ENCODE measurements at regions not wholly inside any gene's neighbourhood (a gene's known extent, or its start where the extent isn't known, plus 50 kb on each side); places are given as distances from the start of the nearest gene placed in this dataset.

DNA sequence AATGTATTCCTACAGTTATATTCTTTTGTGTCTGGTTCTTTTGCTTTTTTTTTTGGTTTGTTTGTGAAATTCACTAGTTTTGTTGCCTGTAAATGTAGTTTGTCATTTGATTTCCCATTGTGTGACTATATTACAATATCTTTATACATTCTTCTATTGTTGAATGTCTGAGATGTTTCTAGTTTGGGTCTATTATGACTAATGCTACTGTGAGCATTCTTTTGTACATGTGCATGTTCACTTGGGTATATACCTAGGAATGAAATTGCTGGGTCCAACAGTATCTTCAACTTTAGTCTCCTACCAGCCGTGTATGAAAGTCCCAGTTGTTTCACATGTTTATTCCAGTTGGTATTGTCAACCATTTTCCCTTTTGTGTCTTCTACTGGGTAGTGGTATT, 112.7 kb upstream of the RBMS1 start:
- TF ChIP-seq, protein P1, sequence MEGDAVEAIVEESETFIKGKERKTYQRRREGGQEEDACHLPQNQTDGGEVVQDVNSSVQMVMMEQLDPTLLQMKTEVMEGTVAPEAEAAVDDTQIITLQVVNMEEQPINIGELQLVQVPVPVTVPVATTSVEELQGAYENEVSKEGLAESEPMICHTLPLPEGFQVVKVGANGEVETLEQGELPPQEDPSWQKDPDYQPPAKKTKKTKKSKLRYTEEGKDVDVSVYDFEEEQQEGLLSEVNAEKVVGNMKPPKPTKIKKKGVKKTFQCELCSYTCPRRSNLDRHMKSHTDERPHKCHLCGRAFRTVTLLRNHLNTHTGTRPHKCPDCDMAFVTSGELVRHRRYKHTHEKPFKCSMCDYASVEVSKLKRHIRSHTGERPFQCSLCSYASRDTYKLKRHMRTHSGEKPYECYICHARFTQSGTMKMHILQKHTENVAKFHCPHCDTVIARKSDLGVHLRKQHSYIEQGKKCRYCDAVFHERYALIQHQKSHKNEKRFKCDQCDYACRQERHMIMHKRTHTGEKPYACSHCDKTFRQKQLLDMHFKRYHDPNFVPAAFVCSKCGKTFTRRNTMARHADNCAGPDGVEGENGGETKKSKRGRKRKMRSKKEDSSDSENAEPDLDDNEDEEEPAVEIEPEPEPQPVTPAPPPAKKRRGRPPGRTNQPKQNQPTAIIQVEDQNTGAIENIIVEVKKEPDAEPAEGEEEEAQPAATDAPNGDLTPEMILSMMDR (IDR thresholded peaks at IDR 0.05; ENCODE audit: insufficient read depth, low read depth, low read length) = no peak
- no peak for TF ChIP-seq EZH2 (IDR thresholded peaks at IDR 0.05; ENCODE audit: insufficient read depth, low read length)

Measured in astrocyte (in vitro differentiated cells and primary cell).